Testis (tissue), 2 donors: ENCODE measurements at regions not wholly inside any gene's neighbourhood (a gene's known extent, or its start where the extent isn't known, plus 50 kb on each side); places are given as distances from the start of the nearest gene placed in this dataset.

Experiments
- DNase-seq: peaks from one replicate; pipeline ENCODE4 v3.0.0-alpha.2; 2019
- H3K27ac ChIP-seq, 2 donors: fragments of 200-600 bp; sonication (generic); one replicate each; pipeline ENCODE4 v1.5.1; 2019
- H3K27me3 ChIP-seq: fragments of 200-600 bp; sonication (generic); one replicate; pipeline ENCODE4 v1.5.1; 2019
- H3K36me3 ChIP-seq: fragments of 200-600 bp; sonication (generic); one replicate; pipeline ENCODE4 v1.5.1; 2017; ENCODE audit warnings: low read depth; ENCODE audit errors: missing control alignments
- H3K4me1 ChIP-seq: fragments of 200-600 bp; sonication (generic); one replicate; pipeline ENCODE4 v1.5.1; 2019
- H3K4me3 ChIP-seq, 2 donors: fragments of 200-600 bp; sonication (generic); one replicate each; pipeline ENCODE4 v1.5.1; 2017 to 2019
- H3K9me3 ChIP-seq: fragments of 200-600 bp; sonication (generic); one replicate; pipeline ENCODE4 v1.5.1; 2017
- CTCF ChIP-seq, 3 experiments: fragments of 450-650 bp in 2 of 3; fragments of 200-600 bp in 1 of 3; sonication (generic) in 1 of 3; IDR thresholded peaks; one replicate each; pipeline ENCODE4 v1.5.1; 2016 to 2019; ENCODE audit warnings: antibody characterized with exemption in 3 of 3, mild to moderate bottlenecking in 2 of 3, moderate library complexity in 1 of 3
- POLR2A ChIP-seq: fragments of 450-650 bp; IDR thresholded peaks from one replicate; pipeline ENCODE4 v1.6.1; 2017; ENCODE audit warnings: antibody characterized with exemption, mild to moderate bottlenecking, moderate library complexity
- WGBS, 2 donors: methylation state at CpG; one replicate each; pipeline ENCODE4 v1.1.5; 2018; 5-methylcytosine and 5-hydroxymethylcytosine counted together
- intact Hi-C: fragments of 100-400 bp; cut with DNase I; formaldehyde crosslinking; loops from one replicate; pipeline ENCODE4 v1.15.1; 2023; ENCODE audit warnings: low total_unique reads

DNA sequence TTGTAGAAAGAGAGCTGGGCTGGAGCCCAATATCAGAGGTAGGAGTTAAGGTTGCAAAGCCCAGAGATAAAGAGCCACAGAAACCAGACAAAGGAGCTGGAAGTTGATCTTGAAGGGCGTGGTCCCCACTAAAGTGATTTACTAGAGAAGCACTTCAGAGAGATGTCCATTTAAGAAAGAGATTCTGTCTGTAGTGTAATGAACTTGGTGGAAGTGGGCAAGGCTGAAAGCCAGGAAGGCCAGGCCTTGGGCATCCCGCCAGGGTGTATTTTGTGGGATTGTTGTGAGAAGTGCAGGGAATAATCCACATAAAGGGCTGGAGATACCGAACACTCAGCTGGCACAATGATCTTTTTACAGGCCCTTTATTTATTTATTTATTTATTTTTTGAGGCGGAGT is 1398.8 kb downstream of the TBC1D22A start:
- 71 to 76% methylated on average over 4 of the region's 4 CpGs for WGBS, 2 donors
- TF ChIP-seq CTCF (IDR thresholded peaks at IDR 0.05), result no peak
- no peak for TF ChIP-seq POLR2A
- H3K27me3 ChIP-seq, result no peaks in the 10 kb centered on the region
- H3K9me3 ChIP-seq, result no peaks in the 10 kb centered on the region
- no peak for DNase-seq
- H3K36me3 ChIP-seq, result no peaks in the 10 kb centered on the region
- H3K4me3 ChIP-seq, result no peak overlapping the region
- intact Hi-C loops, result no loop called here
- no peaks in the 10 kb centered on the region for H3K4me1 ChIP-seq
- no peak overlapping the region for H3K27ac ChIP-seq

GRCh38 chr22:48157676-48158075 is 1395.2 kb downstream of the TBC1D22A start:
- no peaks in the 10 kb centered on the region for H3K4me1 ChIP-seq
- no peak for DNase-seq
- no peaks in the 10 kb centered on the region for H3K27me3 ChIP-seq
- no peak overlapping the region for H3K27ac ChIP-seq
- WGBS, 2 donors, result 77 to 87% methylated on average over 10 to 11 of the region's 11 CpGs
- intact Hi-C loops, result no loop called here
- H3K9me3 ChIP-seq, result no peaks in the 10 kb centered on the region
- no peaks in the 10 kb centered on the region for H3K36me3 ChIP-seq
- no peak for TF ChIP-seq CTCF (IDR thresholded peaks at IDR 0.05)
- no peak for TF ChIP-seq POLR2A
- H3K4me3 ChIP-seq, result no peak overlapping the region

DNA sequence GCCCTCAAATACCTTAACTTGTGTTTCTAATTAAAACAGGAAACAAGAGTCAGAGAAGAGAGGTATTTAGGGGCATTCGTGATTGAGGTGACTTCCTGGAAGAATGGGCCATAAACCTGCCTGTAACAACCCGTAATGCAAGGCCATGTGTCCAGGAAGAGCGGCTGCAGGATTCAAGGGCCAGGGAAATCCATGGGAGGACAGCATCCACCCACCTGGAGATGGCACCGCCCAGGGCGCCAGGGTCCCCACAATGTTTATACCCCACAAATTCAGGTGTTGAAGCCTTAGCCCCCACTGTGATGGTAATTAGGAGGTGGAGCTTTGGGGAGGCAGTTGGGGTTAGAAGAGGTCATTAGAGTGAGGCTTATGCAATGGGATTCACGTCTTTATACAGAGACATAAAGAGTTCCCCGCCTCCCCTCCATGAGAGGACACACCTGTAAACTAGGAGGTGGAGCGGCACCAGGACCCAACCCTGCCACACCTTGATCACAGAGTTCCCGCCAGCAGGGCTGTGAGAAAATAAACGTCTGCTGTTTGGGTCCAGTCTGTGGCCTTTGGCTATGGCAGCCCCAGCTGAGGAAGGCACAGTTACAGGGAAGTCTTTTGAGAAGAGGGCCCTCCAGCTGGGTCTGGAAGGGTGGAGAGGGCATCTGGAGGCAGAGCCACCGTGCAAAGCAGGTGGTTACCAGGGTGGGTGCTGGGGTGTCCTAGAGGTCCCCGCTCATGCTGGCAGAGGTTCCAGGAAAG is 1394.3 kb downstream of the TBC1D22A start:
- no peak for TF ChIP-seq POLR2A
- TF ChIP-seq CTCF (IDR thresholded peaks at IDR 0.05), result no peak
- intact Hi-C loops, result no loop called here
- Histone ChIP-seq H3K27me3 (no peaks in the 10 kb centered on the region), H3K36me3 (no peaks in the 10 kb centered on the region), H3K27ac (no peak overlapping the region), H3K4me1 (peaks cover 4% of the 10 kb centered on the region), H3K9me3 (no peaks in the 10 kb centered on the region), H3K4me3 (no peak overlapping the region)
- 82 to 90% methylated on average over 9 to 12 of the region's 12 CpGs for WGBS, 2 donors
- DNase-seq, result no peak

DNA sequence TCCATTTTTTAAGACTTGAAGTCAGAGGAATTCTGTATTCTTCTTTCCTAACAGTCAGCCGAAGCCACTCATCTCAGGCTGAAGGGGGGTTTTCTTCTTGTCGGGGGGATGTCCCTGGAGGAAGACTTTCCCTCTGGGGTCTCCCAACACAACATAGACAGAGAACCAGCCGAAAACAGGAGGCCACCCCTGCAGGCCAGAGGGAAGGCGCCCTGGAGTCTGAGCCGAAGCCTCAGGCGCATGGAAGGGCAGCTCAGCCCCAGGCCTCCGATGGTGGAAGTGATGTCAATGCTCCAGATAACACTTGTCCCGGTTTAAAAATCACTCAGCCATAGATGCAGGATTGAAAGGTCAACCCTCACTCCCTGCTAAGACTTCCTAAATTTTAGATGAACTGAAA is 1393.0 kb downstream of the TBC1D22A start:
- intact Hi-C loops, result no loop called here
- no peak overlapping the region for H3K4me3 ChIP-seq
- H3K4me1 ChIP-seq, result peaks cover 4% of the 10 kb centered on the region
- H3K27ac ChIP-seq, result no peak overlapping the region
- WGBS, 2 donors, result 89 to 92% methylated on average over 8 of the region's 8 CpGs
- no peak for TF ChIP-seq CTCF (IDR thresholded peaks at IDR 0.05)
- TF ChIP-seq POLR2A, result no peak
- no peaks in the 10 kb centered on the region for H3K9me3 ChIP-seq
- no peaks in the 10 kb centered on the region for H3K27me3 ChIP-seq
- no peaks in the 10 kb centered on the region for H3K36me3 ChIP-seq
- DNase-seq, result no peak

DNA sequence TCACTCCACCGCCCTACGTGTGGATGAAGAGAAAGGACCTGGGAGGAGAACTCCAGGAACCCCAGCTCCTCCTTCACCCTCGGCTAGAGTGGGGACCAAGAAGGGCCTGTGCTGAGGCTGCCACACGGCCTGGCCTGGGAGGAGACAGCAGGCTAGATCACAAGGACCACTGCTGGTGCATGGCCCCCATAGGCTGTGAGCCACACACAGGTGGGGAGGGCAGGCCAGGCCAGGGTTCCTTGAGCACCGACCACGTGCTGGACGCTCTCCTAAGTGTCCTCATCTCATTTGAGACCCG is 1392.4 kb downstream of the TBC1D22A start:
- Histone ChIP-seq H3K36me3 (no peaks in the 10 kb centered on the region), H3K4me1 (peaks cover 4% of the 10 kb centered on the region), H3K27me3 (no peaks in the 10 kb centered on the region), H3K9me3 (no peaks in the 10 kb centered on the region), H3K27ac (no peak overlapping the region), H3K4me3 (no peak overlapping the region)
- no peak for TF ChIP-seq POLR2A
- TF ChIP-seq CTCF (IDR thresholded peaks at IDR 0.05), result no peak
- WGBS, 2 donors, result 83 to 87% methylated on average over 2 to 8 of the region's 8 CpGs
- DNase-seq, result no peak
- intact Hi-C loops, result no loop called here
